ENCODE measurements at regions not wholly inside any gene's neighbourhood (a gene's known extent, or its start where the extent isn't known, plus 50 kb on each side); places are given as distances from the start of the nearest gene placed in this dataset.

DNA sequence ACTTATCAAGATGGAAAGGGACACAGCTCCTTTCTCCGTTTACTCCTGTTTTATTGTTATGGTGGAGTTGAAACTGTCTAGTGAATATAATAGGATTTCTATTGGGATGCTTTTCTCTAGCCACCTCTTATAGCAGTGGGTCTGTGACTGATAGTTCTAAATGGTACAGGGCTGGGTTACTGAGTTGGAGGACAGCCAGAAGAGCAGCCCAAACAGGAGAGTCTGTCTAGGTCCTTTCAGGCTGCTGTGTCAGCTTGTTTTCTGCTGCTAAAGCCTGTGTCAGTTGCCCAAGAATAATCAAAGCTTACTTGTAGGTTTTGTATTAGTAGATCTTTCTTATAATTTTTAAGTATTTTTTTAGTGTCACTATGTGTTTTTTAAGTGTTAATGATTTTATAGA lies 356.0 kb upstream of the SEMA6A start:
- Histone ChIP-seq H3K27me3 (replicated peaks in 1 of 7) (no peaks in the 10 kb centered on the region), H3K9me3 (no peaks in the 10 kb centered on the region), H3K27ac (no peak overlapping the region), H3K36me3 (no peaks in the 10 kb centered on the region), H3K4me1 (no peaks in the 10 kb centered on the region), H3K4me3 (no peak overlapping the region)
- intact Hi-C loops (cut with DNase I; ENCODE audit: low total_unique reads), result no loop called here
- WGBS, 5 donors, result 85 to 93% (median 88%) methylated on average over 1 of the region's 1 CpG
- DNase-seq, result no peak
- no peak for TF ChIP-seq POLR2AphosphoS5 (IDR thresholded peaks at IDR 0.05)
- no peak for TF ChIP-seq POLR2A (IDR thresholded peaks at IDR 0.05)
- TF ChIP-seq, protein P1, sequence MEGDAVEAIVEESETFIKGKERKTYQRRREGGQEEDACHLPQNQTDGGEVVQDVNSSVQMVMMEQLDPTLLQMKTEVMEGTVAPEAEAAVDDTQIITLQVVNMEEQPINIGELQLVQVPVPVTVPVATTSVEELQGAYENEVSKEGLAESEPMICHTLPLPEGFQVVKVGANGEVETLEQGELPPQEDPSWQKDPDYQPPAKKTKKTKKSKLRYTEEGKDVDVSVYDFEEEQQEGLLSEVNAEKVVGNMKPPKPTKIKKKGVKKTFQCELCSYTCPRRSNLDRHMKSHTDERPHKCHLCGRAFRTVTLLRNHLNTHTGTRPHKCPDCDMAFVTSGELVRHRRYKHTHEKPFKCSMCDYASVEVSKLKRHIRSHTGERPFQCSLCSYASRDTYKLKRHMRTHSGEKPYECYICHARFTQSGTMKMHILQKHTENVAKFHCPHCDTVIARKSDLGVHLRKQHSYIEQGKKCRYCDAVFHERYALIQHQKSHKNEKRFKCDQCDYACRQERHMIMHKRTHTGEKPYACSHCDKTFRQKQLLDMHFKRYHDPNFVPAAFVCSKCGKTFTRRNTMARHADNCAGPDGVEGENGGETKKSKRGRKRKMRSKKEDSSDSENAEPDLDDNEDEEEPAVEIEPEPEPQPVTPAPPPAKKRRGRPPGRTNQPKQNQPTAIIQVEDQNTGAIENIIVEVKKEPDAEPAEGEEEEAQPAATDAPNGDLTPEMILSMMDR (IDR thresholded peaks at IDR 0.05 in 8 of 11, conservative IDR thresholded peaks at IDR 0.05 in 3 of 11), result no peak

DNA sequence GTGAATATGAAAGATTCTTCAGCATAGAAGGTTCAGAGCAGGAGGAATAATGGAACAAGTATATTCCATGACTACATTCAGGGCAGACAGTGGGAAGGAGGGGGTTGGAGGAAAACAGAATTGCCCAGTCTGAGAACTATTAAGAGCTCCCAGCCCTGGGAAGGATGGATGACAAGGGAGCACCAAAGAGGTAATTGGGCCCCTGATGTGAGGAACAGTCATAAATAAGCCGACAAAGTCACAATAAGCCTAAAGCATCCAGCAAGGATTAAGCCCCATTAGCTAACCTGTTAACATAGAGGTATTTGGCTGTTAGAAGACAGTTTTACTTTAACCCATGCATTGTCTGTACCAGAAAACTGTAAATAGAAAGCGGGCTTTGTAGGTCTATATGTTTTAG lies 348.7 kb upstream of the SEMA6A start:
- no peaks in the 10 kb centered on the region for H3K36me3 ChIP-seq
- DNase-seq, result no peak
- H3K4me1 ChIP-seq, result no peaks in the 10 kb centered on the region
- no peak overlapping the region for H3K27ac ChIP-seq
- H3K4me3 ChIP-seq, result no peak overlapping the region
- 72 to 81% (median 78%) methylated on average over 2 of the region's 2 CpGs for WGBS, 5 donors
- no peak for TF ChIP-seq POLR2A (IDR thresholded peaks at IDR 0.05)
- TF ChIP-seq POLR2AphosphoS5 (IDR thresholded peaks at IDR 0.05), result no peak
- TF ChIP-seq, protein P1 (IDR thresholded peaks at IDR 0.05 in 8 of 11, conservative IDR thresholded peaks at IDR 0.05 in 3 of 11), result no peak
- intact Hi-C loops (cut with DNase I; ENCODE audit: low total_unique reads), result no loop called here
- H3K27me3 ChIP-seq (replicated peaks in 1 of 7), result no peaks in the 10 kb centered on the region
- no peaks in the 10 kb centered on the region for H3K9me3 ChIP-seq

DNA sequence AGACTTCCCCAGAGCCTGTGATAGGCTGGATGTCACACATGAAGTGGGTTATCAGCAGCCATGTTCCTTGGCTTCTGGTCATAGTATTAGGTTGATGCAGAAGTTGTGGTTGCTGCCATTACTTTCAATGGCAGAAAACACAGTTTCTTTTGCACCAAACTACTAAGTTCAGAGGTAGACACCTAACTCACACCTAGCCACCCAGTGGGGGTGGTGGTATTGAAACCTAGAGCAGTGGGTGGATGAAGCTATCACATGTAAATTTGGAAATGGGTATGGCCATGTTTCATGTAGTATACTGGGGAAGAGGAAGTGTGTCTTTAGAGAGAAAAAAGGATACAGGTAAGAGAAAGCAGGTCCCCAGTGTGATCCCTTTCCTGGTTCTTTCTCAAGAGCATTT lies 347.9 kb upstream of the SEMA6A start:
- DNase-seq, result no peak
- H3K36me3 ChIP-seq, result no peaks in the 10 kb centered on the region
- H3K27me3 ChIP-seq (replicated peaks in 1 of 7), result no peaks in the 10 kb centered on the region
- no peak overlapping the region for H3K27ac ChIP-seq
- H3K9me3 ChIP-seq, result no peaks in the 10 kb centered on the region
- intact Hi-C loops (cut with DNase I; ENCODE audit: low total_unique reads), result no loop called here
- TF ChIP-seq, protein P1 (IDR thresholded peaks at IDR 0.05 in 8 of 11, conservative IDR thresholded peaks at IDR 0.05 in 3 of 11), result no peak
- no peak for TF ChIP-seq POLR2A (IDR thresholded peaks at IDR 0.05)
- no peak for TF ChIP-seq POLR2AphosphoS5 (IDR thresholded peaks at IDR 0.05)
- no peak overlapping the region for H3K4me3 ChIP-seq
- no peaks in the 10 kb centered on the region for H3K4me1 ChIP-seq

DNA sequence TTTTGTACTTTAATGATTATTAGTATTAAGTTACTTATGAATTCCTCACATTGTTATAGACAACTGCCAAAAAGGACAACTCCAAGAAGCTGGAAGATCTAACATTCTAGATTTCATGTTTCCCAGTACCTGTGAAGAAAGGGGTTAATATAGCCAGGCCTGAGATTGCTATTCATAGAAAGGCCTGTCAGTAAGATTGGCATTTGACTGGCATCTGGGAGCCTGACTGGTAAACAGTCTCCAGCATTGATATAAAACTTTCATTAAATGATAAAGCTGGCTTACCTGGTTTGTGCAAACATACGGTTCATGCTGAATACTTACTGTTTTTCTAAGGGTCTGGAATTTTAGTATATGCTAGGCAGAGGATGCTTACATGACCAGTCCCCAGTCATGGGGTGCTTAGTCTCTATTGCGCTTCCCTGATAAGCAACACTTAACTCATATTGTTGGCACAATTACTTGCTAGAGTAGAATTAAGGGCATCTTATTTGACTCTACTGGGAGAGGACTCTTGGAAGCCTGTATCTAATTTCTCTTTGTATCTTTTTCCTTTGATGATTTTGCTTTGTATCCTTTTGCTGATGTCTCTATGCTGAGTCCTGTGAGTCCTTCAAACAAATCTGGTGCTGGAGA lies 340.4 kb upstream of the SEMA6A start:
- no peak for TF ChIP-seq POLR2A (IDR thresholded peaks at IDR 0.05)
- TF ChIP-seq POLR2AphosphoS5 (IDR thresholded peaks at IDR 0.05), result no peak
- TF ChIP-seq, protein P1 (IDR thresholded peaks at IDR 0.05 in 8 of 11, conservative IDR thresholded peaks at IDR 0.05 in 3 of 11), result no peak
- WGBS, 5 donors, result 89 to 97% (median 96%) methylated on average over 2 of the region's 2 CpGs
- Histone ChIP-seq H3K27ac (no peak overlapping the region), H3K36me3 (no peaks in the 10 kb centered on the region), H3K27me3 (replicated peaks in 1 of 7) (no peaks in the 10 kb centered on the region), H3K9me3 (no peaks in the 10 kb centered on the region), H3K4me3 (no peak overlapping the region), H3K4me1 (no peaks in the 10 kb centered on the region)
- intact Hi-C loops (cut with DNase I; ENCODE audit: low total_unique reads), result no loop called here
- DNase-seq, result no peak

Data from spleen (tissue), 11 donors.